ENCODE measurements at regions not wholly inside any gene's neighbourhood (a gene's known extent, or its start where the extent isn't known, plus 50 kb on each side); places are given as distances from the start of the nearest gene placed in this dataset.

- DNase-seq = no peak
These were observed 78.3 kb downstream of the MICALL2 start for GRCh38 chr7:1380821-1381580.

DNA sequence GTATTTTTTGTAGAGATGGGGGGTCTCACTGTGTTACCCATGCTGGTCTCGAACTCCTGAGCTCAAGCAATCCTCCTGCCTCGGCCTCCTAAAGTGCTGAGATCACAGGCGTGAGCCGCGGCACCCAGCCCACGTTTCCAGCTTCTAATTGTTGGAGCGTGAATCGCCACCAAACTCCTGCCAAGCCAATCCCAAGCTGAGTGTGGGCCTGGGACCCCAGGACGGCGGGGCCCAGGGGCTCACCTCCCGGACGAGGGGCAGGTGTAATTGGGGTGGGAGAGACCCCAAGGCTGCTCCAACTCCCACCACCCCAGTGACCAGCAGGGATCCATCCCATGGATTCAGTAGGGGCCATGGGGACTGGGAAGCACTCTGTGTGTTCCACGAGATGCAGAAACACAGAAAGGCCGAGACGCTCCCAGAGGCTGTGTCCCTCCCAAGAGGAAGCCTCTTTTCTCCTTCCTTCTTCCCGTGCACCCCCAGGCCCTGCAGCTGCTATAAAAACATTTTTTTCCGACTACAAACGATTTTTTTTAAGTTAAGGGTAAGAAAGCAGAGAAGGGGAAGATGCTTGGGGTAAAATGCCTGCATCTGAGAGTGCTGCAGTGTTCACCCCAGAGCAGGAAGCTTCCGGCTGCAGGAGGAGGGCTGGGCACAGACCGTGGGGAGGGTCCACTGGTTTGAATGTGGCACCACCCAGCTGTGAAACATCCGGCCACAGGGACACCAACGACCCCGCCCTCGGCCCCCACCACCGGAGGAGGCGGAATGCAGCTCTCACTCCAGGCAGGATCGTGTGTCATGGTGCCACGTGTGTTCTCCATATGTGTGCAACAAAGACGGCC, 76.5 kb downstream of the MICALL2 start:
- DNase-seq = no peak

DNA sequence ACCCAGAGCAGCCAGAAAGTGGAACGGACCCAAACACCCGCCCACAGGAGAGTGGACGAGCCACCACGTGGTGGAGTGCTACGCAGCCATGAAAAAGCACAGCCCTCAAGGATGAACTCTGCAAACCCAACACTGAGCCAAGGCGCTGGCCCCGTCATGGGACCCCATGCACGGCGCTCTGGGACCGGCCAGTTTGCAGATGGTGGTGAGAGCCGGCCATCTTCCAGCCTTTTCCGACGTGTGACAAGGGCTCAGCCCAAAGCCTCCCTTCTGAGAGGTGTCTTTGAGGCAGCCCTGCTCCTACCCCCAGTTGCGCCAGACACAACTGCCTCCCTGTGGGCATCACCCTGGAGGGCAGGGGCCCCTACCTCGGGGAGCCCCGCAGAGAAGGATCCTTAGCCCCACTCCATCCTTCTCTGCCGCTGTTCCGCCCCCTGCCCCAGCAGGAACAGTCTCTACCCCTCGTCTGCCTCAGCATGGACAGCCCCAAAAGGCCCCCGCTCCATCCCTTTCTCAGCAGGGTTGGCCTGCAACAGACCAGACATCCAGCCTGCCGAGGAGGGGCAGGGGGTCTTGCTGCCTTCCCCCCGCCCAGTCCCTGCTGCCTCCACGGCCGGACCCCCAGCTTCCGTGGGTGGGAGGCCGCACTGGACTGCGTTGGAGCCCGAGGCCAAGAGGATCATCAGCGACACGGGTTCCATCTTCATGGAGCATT, 75.7 kb downstream of the MICALL2 start:
- no peak for DNase-seq

DNA sequence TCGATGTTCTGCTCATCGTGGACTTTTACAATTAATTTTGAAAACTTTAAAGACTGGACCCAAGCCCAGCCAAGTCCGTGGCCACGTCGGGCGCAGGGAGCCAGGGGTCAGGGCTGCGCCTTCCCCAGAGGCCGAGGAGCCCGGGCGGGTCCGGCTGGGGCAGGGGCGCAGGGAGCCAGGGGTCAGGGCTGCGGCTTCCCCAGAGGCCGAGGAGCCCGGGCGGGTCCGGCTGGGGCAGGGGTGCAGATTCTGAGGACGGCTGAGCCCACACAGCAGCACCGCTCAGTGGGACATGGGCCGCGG, 75.2 kb downstream of the MICALL2 start:
- DNase-seq = no peak
